ENCODE measurements at regions not wholly inside any gene's neighbourhood (a gene's known extent, or its start where the extent isn't known, plus 50 kb on each side); places are given as distances from the start of the nearest gene placed in this dataset.
"Not testable (repeated sequence)": the region's sequence is repeated elsewhere in the genome, so short reads cannot be mapped to it uniquely, and the experiment has no call there.

DNA sequence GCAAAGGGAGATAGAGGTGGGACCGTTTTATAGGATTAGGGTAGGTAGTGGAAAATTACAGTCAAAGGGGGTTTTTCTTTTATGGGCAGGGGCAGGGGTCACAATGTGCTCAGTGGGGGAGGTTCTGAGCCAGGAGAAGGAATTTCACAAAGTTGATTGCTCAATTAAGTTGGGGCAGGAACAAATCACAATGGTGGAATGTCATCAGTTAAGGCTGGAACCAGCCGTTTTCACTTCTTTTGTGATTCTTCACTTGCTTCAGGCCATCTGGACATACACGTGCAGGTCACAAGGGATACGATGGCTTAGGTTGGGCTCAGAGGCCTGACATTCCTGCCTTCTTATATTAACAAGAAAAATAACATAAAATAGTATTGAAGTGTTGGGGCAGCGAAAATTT lies 453.8 kb downstream of the VGLL3 start:
- DNase-seq = no peak

DNA sequence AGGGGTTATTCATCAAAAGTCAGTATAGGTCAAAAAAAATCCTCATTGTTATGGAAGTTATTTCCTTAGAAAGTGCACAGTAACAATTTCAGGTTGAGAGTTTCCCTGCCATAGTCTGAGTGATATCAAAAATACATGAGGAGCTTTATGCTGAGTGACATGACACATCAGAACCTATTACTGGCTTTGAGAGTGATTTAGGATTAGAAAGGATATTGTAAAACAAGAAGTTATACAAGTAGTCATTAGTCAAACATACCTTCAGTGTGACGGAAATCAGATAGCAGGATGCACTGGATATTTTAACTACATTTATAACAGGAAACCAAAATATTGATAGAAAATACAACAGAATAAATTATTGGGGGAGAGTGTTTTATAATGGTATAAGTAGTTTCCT lies 471.1 kb downstream of the VGLL3 start:
- no peak for DNase-seq

- DNase-seq = no peak
These were observed 509.3 kb downstream of the VGLL3 start for GRCh38 chr3:86481636-86482035.

DNA sequence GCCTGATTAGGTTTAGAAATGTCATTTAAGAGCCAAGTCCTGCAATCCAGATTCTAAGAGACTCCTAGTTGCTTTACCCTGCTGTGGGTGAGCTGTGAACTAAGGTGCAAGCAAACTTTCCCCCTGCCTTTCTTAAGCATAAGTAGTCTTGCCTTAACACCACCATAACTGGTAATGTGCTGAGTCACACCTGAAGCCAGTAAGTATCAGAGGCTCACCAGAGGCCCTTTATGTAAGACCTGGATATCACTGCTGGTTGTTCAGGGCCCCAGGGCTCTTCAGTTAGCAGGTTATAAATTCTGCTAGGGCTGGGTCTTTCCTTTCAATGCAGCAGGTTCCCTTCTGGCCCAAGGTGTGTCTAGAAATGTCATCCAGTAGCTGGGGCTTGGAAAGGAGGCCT lies 509.9 kb downstream of the VGLL3 start:
- DNase-seq = no peak

GRCh38 chr3:86464180-86464579 lies 526.8 kb downstream of the VGLL3 start:
- no peak for DNase-seq

DNA sequence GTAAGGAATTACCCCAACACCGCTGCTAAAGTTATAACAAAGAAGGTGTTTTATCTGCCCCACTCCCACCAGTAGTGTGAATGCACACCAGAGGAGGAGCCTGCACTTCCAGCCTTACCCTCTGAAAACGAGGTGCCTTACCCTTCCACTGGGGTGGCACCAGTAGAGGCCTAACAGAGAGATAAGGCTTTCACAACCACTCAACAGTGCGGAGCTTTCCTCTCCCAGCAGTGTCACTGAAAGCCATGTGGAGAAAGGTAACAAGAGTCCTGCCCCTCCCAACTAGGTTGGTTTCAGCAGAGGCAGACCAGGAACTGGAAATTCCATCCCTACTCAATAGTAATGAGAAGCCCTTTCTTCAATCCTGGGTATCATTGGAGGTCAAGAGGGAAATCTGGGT lies 539.2 kb downstream of the VGLL3 start:
- DNase-seq = no peak

DNA sequence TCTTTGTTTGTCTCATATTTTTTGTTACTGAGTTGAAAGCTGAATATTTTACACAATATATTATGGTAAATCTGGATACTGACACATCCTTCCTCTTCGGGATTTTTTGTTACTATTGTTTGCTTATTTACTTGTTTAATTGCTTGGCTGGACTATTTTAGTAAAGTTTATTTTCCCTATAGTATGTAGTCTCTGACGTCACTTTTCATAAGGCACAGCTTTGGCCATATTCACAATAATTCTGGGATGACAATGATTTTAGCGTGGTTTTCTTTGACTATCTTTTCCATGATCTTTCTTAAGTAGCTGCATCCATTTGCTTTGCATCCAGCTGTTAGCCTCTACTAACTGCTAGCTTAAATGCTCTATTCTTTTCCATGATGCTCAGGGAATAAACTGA lies 552.4 kb downstream of the VGLL3 start:
- DNase-seq = no peak

- no peak for DNase-seq
These were observed 563.6 kb downstream of the VGLL3 start for GRCh38 chr3:86427343-86427742.

GRCh38 chr3:86420990-86421739 lies 569.8 kb downstream of the VGLL3 start:
- DNase-seq = no peak

DNA sequence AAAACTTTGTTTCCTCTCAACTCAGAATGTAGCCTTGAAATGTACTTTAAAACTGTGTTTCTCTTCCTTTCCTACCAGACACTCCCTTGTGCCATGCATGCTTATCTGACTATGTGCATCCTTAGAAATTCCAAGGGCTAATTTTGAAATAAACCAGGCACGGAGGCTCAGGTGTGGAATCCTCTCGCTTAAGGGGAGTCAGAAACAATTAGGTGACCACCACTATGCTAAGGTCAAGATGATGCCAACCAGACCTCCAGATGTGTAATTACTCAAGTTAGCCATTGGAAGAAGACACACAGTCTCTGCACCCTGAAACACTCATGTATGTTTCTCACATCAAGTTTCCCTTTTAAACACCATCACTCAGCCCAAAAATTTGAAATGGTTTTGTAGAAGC lies 572.1 kb downstream of the VGLL3 start:
- no peak for DNase-seq

DNA sequence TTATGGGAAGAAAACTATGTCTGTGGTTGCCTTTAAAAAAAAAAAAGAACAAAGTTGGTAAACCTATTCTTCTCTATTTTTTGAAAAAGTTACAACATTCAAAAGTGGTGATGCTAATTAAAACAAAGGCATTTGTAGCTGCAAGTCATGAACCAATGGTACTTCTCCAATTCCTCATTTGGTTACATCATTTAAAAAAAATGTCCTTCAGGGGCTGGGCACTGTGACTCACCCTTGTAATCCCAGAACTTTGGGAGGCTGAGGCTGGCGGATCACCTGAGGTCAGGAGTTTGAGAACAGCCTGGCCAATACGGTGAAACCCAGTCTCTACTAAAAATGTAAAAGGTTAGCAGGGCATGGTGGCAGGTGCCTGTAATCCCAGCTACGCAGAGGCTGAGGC lies 574.6 kb downstream of the VGLL3 start:
- DNase-seq = no peak

DNA sequence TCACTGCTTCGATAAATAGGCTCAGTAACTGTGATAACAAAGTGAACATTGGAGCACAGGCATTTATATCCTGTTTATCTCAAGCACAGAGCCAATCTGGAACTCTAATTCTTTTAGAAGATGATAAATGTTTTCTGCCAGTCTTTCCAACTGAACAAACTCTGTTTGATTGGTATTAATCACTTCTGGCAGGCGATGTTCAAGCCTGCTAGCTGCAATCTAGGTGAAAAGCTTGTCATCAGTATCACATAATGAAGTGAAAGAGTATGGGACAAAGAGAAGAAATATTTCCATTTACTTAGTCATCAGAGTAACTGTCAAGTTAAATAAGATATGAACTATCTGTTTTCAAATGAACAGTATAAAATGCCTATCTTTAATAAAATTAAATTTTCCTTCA lies 577.3 kb downstream of the VGLL3 start:
- no peak for DNase-seq

GRCh38 chr3:86410587-86410986 lies 580.4 kb downstream of the VGLL3 start:
- no peak for DNase-seq

GRCh38 chr3:86389759-86390158 lies 601.2 kb downstream of the VGLL3 start:
- DNase-seq = not testable (repeated sequence)

- DNase-seq = no peak
These were observed 602.1 kb downstream of the VGLL3 start for GRCh38 chr3:86388820-86389219.

GRCh38 chr3:86382556-86382955 lies 608.4 kb downstream of the VGLL3 start:
- no peak for DNase-seq

DNA sequence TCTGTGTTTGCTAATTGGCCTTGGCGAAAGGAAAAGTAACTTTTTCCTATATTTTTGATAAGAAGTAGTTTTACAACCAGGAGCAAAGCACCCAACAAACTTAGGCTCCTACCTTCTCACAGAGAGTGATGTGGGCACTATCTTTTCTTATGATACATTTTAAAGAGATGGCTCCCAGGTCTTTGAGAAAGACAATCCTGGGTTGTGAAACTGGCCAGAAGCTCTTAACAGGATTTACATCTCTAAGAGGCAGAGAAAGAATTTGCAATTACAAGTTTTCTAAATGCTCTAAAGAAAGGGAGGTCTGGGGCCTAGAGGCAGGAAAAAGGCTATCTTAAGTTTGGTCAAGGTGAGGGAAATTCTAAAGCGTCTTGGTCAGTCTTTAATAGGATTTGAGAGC lies 609.7 kb downstream of the VGLL3 start:
- no peak for DNase-seq

DNA sequence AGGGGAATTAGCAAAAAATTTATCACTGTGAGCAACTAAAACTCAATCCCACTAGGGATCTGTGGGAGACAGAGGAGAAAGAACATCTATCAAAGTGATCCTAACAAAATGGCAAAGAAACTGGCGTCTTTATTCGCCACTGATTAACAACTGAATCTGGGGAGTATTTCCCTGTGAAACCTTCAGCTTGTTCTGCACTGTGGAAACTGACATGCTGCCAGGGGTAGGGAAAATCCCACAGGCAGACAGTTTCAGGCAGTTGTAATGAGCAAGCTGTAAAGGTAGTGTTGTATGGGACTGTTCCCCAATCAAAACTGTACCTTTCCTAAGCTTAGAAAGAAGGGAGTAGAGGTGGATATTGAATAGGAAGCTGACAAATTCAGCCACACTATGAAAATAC lies 611.7 kb downstream of the VGLL3 start:
- DNase-seq = no peak

DNA sequence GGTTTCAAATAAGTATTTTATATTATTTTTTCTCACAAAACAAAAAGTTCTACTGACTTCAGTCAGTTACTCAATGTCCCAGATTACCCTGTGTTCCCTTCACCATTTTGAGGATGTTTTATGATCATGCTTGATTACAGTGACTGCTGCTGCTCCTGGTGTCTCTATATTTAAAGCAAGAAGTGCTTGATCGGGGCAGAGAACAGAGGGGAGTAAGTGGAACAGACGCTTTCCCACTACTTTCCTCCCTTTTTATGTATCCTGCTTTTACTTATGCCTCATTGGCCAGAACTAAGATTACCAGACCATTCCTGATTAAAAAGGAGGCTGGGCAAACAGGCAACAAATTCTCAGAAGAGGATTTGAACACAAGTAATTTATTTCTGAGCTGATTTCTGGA lies 612.1 kb downstream of the VGLL3 start:
- DNase-seq = no peak

GRCh38 chr3:86335566-86335965 lies 655.4 kb downstream of the VGLL3 start:
- not testable (repeated sequence) for DNase-seq

GRCh38 chr3:86333636-86334035 lies 657.3 kb downstream of the VGLL3 start:
- no peak for DNase-seq

- DNase-seq = no peak
These were observed 687.0 kb downstream of the VGLL3 start for GRCh38 chr3:86303935-86304334.

- no peak for DNase-seq
These were observed 708.7 kb downstream of the VGLL3 start for GRCh38 chr3:86282106-86282787.

GRCh38 chr3:86269364-86270155 lies 721.4 kb downstream of the VGLL3 start:
- DNase-seq = no peak
